LNCaP clone FGC (cell line): ENCODE measurements at regions not wholly inside any gene's neighbourhood (a gene's known extent, or its start where the extent isn't known, plus 50 kb on each side); places are given as distances from the start of the nearest gene placed in this dataset.

Experiments used
- DNase-seq: peaks from one replicate; pipeline ENCODE4 v3.0.0-alpha.2; 2011; ENCODE audit warnings: low read depth
- H3K4me3 ChIP-seq: 2 replicates; pipeline ENCODE4 v1.5.1; 2011; ENCODE audit warnings: mild to moderate bottlenecking, low read depth, low read length, control low read depth
- CTCF ChIP-seq: IDR thresholded peaks from 2 replicates; pipeline ENCODE4 v1.5.1; 2012; ENCODE audit warnings: mild to moderate bottlenecking; ENCODE audit not compliant: control insufficient read depth, insufficient read depth; ENCODE audit errors: extremely low read depth

- peak; percentile 3 for DNase-seq
- TF ChIP-seq CTCF: peak; percentile 57
- no peak overlapping the region for H3K4me3 ChIP-seq
Observed at GRCh38 chr6:122289762-122290539, 109.5 kb upstream of the HSF2 start.

- H3K4me3 ChIP-seq: no peak overlapping the region
- TF ChIP-seq CTCF: no peak
- DNase-seq: no peak
Observed at GRCh38 chr6:122297010-122297409, 102.4 kb upstream of the HSF2 start.

GRCh38 chr6:122302067-122302466, 97.4 kb upstream of the HSF2 start:
- no peak overlapping the region for H3K4me3 ChIP-seq
- no peak for DNase-seq
- TF ChIP-seq CTCF: no peak

GRCh38 chr6:122307577-122307976, 91.9 kb upstream of the HSF2 start:
- H3K4me3 ChIP-seq: no peak overlapping the region
- TF ChIP-seq CTCF: no peak
- no peak for DNase-seq

GRCh38 chr6:122308074-122308473, 91.4 kb upstream of the HSF2 start:
- no peak for DNase-seq
- TF ChIP-seq CTCF: no peak
- no peak overlapping the region for H3K4me3 ChIP-seq

- TF ChIP-seq CTCF: no peak
- no peak for DNase-seq
- H3K4me3 ChIP-seq: no peak overlapping the region
Observed at GRCh38 chr6:122315842-122316241, 83.6 kb upstream of the HSF2 start.

- H3K4me3 ChIP-seq: 0 out of 2 replicates have a peak overlapping the region, but pooled peaks have one; percentile 16
- no peak for DNase-seq
- no peak for TF ChIP-seq CTCF
Observed at GRCh38 chr6:122322824-122323223, 76.6 kb upstream of the HSF2 start.
